RCC 7860 (cell line): ENCODE measurements at regions not wholly inside any gene's neighbourhood (a gene's known extent, or its start where the extent isn't known, plus 50 kb on each side); places are given as distances from the start of the nearest gene placed in this dataset.

Source experiments
- DNase-seq: peaks from one replicate; pipeline ENCODE4 v3.0.0-alpha.2; 2015; ENCODE audit warnings: low spot score
- FAIRE-seq: peaks from 2 replicates; lab custom pipeline; 2012; peaks lifted over from hg19 to GRCh38; lab: Jason Lieb, UNC

DNA sequence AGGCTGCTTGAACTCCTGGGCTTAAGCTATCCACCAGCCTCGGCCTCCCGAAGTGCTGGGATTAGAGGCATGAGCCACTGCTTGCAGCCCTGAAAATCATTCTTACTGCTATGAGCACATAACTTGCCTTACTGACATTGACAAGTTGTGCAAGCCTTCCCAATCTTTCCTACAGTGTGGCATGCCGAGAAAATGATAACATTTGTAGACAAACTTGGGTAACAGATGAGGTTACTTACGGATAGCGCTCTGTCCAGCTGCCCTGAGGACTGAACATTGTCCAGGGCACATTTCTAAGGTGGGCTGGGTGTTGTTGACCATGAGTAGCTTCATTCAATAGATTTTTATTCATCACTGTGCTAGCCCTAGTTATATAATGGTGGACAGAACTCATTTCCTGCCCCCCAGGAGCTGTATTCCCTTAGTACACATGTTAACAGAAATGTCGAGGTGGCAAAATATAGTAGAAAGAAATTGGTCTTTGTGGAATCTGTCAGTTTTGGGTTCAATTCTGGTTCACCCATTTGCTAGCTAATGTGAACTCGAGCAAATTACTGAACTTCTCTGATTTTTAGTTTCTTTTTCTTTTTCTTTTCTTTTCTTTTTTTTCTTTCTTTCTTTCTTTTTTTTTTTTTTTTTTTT lies 118.4 kb upstream of the AKIRIN2 start:
- no peak for DNase-seq
- FAIRE-seq, result no peak

DNA sequence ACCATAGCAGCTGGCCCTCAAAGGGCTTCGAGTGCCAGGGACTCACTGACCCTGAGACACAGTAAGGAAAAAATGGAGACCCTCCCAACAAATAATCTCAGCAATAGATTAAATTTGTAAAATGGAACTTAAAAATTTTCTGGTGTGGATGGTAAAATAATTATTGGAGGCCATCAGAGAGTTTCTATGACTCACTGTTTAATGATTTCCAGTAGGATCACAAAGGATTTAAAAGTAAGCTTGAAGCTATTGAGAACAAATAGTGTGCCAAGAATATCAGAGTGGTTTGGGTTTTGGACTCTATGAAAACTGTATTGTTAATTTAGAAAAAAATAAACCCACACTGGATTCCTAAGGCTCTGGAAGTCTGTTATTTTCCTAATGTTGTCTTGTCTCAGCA lies 115.2 kb upstream of the AKIRIN2 start:
- FAIRE-seq (peak; percentile 61), DNase-seq (no peak)

GRCh38 chr6:87815449-87815848 lies 113.4 kb upstream of the AKIRIN2 start:
- DNase-seq, result no peak
- FAIRE-seq, result no peak

GRCh38 chr6:87808005-87808757 lies 106.1 kb upstream of the AKIRIN2 start:
- DNase-seq (peak; percentile 9), FAIRE-seq (peak; percentile 23)

- DNase-seq (no peak), FAIRE-seq (no peak)
Observed at GRCh38 chr6:87807475-87807874, 105.4 kb upstream of the AKIRIN2 start.

DNA sequence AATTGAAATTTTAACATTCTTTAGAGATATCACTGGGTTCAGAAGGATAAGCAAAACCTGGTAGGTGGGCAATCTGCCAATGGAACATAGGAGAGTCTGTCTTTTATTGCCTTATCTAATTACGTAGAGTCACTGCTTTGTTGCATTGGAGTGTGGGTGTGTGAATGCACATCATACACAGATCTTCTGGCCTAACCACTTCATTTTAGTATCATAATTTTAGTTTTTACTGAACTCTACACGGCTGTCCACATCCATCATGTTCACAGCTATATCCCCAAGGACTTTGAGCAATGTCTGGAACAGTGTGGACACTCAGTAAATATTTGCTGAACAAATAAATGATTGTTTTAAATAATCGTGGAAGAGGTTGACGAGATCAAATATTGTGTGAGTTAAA lies 104.6 kb upstream of the AKIRIN2 start:
- FAIRE-seq (no peak), DNase-seq (no peak)

DNA sequence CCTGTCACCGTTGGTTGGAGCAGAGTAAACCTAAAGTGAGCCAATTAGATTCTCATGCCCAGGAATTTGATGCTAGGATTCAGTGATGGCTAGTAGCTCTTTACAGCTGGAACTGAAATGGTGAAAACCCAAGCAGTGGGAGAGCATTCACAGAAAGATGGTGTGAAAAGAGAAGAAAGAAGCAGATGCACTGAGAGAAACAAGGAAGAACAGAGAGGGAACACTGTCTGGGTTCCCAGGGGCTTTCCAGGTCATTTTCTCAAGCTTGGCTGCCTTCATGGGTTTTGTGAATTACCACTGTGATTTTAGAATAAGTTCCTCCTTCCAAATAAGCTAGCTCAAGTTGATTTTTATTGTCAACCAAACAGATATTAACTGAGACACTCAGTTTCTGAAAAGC lies 104.1 kb upstream of the AKIRIN2 start:
- DNase-seq, result no peak
- no peak for FAIRE-seq

DNA sequence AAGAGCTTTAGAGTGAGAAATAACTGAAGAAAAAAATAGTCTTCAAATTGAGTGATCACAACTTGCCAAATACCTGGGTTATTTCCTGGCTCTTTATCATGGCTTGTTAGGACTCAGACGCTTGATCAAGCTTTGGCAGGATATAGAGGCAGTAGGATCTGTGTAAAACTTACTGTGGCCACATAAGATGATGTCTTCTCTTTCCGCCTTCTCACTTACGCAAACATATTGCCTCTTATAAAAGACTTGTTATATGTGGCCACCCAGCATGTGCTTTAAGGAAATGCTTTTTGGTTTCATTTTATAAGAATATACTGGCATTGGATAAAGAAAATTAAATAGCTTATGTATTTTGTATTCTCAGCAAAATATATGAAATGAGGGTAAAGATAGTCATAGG lies 101.8 kb upstream of the AKIRIN2 start:
- FAIRE-seq (no peak), DNase-seq (no peak)

- no peak for FAIRE-seq
Observed at GRCh38 chr6:87799651-87800050, 97.6 kb upstream of the AKIRIN2 start.

GRCh38 chr6:87798393-87799278 lies 96.6 kb upstream of the AKIRIN2 start:
- FAIRE-seq (no peak), DNase-seq (no peak)

More at GRCh38 chr6:87799651-87800050, 97.6 kb upstream of the AKIRIN2 start:
- DNase-seq, result no peak

DNA sequence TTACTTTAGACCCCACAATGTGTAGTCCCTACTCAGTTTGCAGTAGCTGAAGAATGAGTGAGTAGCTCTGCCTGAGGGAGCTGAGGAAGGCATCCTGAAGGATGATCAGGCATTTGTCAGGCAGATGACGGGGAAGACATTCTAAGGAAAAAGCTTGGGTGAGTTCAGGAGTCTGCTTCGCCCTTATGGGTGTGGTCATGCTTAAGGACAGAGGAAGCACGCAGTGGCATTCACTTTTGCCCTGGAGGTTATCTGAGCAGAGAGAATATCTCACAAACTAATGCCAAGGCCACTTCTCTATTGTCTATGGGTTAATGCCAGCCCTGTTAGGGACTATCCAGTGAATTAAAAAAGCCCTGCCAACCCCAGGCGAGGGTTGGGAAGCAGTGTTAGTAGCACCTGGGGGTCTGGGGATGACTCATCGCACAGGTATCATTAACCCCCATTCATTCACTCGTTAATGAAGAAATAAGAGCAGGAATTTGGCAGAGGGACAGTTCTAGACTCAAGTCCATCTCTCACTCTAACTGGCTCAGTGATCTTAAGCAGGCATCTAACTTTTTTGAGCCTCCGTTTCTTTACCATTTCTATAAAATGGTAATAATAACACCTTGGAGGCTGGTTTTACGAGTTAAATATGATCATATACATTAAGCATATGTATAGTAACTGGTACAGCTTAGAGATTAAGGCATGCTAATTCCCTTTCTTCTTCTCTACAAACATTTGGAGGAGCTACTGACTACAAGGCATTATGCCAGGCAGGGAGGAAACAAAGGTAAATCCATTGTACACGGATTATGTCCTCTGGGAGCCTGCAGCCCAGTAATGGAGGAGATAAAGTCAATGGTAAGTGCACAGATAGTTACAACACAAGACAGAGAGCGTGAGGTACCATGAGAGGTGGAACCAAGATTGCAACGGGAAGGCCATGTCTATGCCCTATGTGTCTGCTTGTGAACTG lies 93.2 kb upstream of the AKIRIN2 start:
- FAIRE-seq, result no peak

DNA sequence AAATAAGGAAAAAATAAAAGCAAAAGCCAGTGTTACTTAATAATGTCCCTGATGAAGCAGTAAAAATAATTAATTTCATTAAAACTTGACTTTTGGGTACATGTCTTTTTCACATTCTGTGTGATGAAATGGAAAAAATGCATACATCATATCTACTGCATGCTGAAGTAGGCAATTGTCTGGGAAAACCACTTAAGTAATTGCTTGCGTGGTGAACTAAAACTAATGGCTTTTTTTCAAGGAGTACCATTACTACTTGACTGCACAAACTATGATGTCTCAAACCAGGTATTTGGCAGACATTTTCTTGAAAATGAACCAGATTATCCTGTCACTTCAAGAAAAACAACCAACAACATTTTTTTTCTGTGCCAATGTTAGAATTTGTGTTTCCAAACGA lies 91.3 kb upstream of the AKIRIN2 start:
- no peak for DNase-seq
- FAIRE-seq, result no peak

More for the DNA sequence above, 93.2 kb upstream of the AKIRIN2 start:
- no peak for DNase-seq

GRCh38 chr6:87791982-87792381 lies 89.9 kb upstream of the AKIRIN2 start:
- no peak for DNase-seq
- FAIRE-seq, result no peak

- DNase-seq (no peak), FAIRE-seq (no peak)
Observed at GRCh38 chr6:87791485-87791884, 89.5 kb upstream of the AKIRIN2 start.

DNA sequence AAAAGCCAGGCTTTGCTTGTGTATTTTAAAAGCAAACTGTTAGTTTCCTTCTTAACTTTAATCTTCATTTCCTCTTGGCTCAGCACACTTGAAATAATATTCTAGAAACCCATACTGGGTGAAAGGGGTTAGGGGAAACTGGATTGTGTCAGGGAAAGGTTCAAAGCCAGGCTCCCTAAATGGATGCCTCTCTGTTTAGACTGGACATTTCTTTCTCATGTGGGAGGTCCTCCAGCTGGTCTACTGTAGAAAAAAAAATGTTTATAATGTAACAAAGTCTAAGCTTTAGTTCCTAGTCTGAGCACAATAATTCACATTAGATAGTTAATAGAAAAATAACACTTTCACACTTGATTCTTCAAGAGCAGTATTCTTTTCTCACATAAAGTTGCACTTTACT lies 89.0 kb upstream of the AKIRIN2 start:
- FAIRE-seq, result no peak
- DNase-seq, result no peak

DNA sequence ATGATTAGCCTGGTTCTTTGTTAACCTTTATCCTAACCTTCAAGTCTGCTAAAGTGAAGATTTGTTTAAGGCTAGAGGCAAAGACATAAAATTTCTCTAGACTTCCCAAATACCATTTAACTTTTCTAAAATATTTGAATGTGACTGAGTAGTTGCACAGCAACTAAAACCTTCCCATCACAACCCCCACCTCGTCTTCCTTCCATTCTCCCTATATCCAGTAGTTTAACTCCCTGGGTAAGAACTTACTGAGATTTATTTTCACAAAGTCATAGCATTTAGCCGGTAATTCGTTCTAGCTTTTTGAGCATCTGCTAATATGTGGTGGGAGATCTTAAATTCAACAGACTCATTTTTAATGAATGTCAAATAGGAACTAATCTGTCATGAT lies 87.9 kb upstream of the AKIRIN2 start:
- no peak for FAIRE-seq
- no peak for DNase-seq

- FAIRE-seq (peak; percentile 83), DNase-seq (peak; percentile 70)
Observed at GRCh38 chr6:87789198-87789899, 87.3 kb upstream of the AKIRIN2 start.

- FAIRE-seq (no peak), DNase-seq (no peak)
Observed at GRCh38 chr6:87788141-87788540, 86.1 kb upstream of the AKIRIN2 start.

GRCh38 chr6:87785229-87785862 lies 83.3 kb upstream of the AKIRIN2 start:
- DNase-seq (no peak), FAIRE-seq (no peak)
